ENCODE measurements at regions not wholly inside any gene's neighbourhood (a gene's known extent, or its start where the extent isn't known, plus 50 kb on each side); places are given as distances from the start of the nearest gene placed in this dataset.

DNA sequence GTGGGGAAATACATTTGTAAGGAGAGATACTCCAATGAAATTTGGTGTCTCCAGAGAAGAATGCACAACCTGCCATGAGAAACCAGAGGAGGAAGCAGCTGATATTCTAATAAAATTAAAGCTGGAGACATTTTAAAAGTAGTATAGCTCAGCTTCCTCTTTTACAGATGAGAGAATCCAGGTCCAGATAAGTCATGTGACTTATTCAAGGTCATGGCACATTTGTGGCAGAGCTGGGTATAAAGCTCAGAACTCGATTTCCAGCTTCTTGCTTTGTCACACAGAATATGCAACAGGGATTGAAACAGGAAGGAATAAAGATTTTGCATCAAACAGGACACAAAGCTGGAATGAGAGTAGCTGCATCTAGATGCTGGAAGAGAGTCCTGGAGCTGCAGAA lies 174.8 kb downstream of the EMP1 start:
- TF ChIP-seq, protein P1, sequence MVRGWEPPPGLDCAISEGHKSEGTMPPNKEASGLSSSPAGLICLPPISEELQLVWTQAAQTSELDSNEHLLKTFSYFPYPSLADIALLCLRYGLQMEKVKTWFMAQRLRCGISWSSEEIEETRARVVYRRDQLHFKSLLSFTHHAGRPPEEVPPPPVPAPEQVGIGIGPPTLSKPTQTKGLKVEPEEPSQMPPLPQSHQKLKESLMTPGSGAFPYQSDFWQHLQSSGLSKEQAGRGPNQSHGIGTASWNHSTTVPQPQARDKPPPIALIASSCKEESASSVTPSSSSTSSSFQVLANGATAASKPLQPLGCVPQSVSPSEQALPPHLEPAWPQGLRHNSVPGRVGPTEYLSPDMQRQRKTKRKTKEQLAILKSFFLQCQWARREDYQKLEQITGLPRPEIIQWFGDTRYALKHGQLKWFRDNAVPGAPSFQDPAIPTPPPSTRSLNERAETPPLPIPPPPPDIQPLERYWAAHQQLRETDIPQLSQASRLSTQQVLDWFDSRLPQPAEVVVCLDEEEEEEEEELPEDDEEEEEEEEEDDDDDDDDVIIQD (CRISPR knock-in tag; IDR thresholded peaks at IDR 0.05; ENCODE audit: low read depth), result no peak
- TF ChIP-seq, protein P2, sequence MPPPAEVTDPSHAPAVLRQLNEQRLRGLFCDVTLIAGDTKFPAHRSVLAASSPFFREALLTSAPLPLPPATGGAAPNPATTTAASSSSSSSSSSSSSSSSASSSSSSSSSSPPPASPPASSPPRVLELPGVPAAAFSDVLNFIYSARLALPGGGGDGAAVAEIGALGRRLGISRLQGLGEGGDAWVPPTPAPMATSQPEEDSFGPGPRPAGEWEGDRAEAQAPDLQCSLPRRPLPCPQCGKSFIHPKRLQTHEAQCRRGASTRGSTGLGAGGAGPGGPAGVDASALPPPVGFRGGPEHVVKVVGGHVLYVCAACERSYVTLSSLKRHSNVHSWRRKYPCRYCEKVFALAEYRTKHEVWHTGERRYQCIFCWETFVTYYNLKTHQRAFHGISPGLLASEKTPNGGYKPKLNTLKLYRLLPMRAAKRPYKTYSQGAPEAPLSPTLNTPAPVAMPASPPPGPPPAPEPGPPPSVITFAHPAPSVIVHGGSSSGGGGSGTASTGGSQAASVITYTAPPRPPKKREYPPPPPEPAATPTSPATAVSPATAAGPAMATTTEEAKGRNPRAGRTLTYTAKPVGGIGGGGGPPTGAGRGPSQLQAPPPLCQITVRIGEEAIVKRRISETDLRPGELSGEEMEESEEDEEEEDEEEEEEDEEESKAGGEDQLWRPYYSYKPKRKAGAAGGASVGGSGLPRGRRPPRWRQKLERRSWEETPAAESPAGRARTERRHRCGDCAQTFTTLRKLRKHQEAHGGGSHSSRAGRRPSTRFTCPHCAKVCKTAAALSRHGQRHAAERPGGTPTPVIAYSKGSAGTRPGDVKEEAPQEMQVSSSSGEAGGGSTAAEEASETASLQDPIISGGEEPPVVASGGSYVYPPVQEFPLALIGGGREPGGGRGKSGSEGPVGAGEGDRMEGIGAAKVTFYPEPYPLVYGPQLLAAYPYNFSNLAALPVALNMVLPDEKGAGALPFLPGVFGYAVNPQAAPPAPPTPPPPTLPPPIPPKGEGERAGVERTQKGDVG (CRISPR knock-in tag; IDR thresholded peaks at IDR 0.05; ENCODE audit: borderline replicate concordance), result no peak
- TF ChIP-seq POLR2A (IDR thresholded peaks at IDR 0.05; ENCODE audit: insufficient read depth in 1 of 2, low read depth in 2 of 2, low read length in 2 of 2), result no peak
- TF ChIP-seq ZNF547 (CRISPR knock-in tag; IDR thresholded peaks at IDR 0.05), result no peak
- TF ChIP-seq, protein P3, sequence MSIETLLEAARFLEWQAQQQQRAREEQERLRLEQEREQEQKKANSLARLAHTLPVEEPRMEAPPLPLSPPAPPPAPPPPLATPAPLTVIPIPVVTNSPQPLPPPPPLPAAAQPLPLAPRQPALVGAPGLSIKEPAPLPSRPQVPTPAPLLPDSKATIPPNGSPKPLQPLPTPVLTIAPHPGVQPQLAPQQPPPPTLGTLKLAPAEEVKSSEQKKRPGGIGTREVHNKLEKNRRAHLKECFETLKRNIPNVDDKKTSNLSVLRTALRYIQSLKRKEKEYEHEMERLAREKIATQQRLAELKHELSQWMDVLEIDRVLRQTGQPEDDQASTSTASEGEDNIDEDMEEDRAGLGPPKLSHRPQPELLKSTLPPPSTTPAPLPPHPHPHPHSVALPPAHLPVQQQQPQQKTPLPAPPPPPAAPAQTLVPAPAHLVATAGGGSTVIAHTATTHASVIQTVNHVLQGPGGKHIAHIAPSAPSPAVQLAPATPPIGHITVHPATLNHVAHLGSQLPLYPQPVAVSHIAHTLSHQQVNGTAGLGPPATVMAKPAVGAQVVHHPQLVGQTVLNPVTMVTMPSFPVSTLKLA (IDR thresholded peaks at IDR 0.05), result no peak
- TF ChIP-seq NFRKB (IDR thresholded peaks at IDR 0.05), result no peak
- TF ChIP-seq, protein P4, sequence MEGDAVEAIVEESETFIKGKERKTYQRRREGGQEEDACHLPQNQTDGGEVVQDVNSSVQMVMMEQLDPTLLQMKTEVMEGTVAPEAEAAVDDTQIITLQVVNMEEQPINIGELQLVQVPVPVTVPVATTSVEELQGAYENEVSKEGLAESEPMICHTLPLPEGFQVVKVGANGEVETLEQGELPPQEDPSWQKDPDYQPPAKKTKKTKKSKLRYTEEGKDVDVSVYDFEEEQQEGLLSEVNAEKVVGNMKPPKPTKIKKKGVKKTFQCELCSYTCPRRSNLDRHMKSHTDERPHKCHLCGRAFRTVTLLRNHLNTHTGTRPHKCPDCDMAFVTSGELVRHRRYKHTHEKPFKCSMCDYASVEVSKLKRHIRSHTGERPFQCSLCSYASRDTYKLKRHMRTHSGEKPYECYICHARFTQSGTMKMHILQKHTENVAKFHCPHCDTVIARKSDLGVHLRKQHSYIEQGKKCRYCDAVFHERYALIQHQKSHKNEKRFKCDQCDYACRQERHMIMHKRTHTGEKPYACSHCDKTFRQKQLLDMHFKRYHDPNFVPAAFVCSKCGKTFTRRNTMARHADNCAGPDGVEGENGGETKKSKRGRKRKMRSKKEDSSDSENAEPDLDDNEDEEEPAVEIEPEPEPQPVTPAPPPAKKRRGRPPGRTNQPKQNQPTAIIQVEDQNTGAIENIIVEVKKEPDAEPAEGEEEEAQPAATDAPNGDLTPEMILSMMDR (CRISPR knock-in tag; IDR thresholded peaks at IDR 0.05), result no peak
- no peak for TF ChIP-seq ATF7 (IDR thresholded peaks at IDR 0.05)
- TF ChIP-seq ATF7 (CRISPR knock-in tag; IDR thresholded peaks at IDR 0.05), result no peak
- TF ChIP-seq RFX5 (IDR thresholded peaks at IDR 0.05; ENCODE audit: low read depth, low read length), result no peak
- TF ChIP-seq CBX2 (IDR thresholded peaks at IDR 0.05; ENCODE audit: low read depth, low read length), result no peak
- TF ChIP-seq CBX2 (CRISPR knock-in tag; IDR thresholded peaks at IDR 0.05; ENCODE audit: low read depth), result no peak
- TF ChIP-seq, protein P5, sequence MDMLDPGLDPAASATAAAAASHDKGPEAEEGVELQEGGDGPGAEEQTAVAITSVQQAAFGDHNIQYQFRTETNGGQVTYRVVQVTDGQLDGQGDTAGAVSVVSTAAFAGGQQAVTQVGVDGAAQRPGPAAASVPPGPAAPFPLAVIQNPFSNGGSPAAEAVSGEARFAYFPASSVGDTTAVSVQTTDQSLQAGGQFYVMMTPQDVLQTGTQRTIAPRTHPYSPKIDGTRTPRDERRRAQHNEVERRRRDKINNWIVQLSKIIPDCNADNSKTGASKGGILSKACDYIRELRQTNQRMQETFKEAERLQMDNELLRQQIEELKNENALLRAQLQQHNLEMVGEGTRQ (IDR thresholded peaks at IDR 0.05; ENCODE audit: low read depth, low read length), result no peak
- TF ChIP-seq, protein P5 (CRISPR knock-in tag; IDR thresholded peaks at IDR 0.05; ENCODE audit: borderline replicate concordance), result no peak
- TF ChIP-seq NR3C1 (CRISPR knock-in tag; IDR thresholded peaks at IDR 0.05), result no peak
- TF ChIP-seq ERF (CRISPR knock-in tag; IDR thresholded peaks at IDR 0.05), result no peak
- TF ChIP-seq ESRRA (CRISPR knock-in tag; IDR thresholded peaks at IDR 0.05; ENCODE audit: low read depth), result no peak

All from HepG2 (cell line).